Panc1 (cell line): ENCODE measurements at regions not wholly inside any gene's neighbourhood (a gene's known extent, or its start where the extent isn't known, plus 50 kb on each side); places are given as distances from the start of the nearest gene placed in this dataset.

Source experiments
- POLR2AphosphoS5 ChIP-seq: IDR thresholded peaks from 2 replicates; pipeline ENCODE4 v1.6.1; 2012; ENCODE audit warnings: mild to moderate bottlenecking, low read depth, low read length, moderate library complexity
- SIN3A ChIP-seq: IDR thresholded peaks from 2 replicates; pipeline ENCODE4 v1.6.1; 2012; ENCODE audit warnings: low read depth, mild to moderate bottlenecking, low read length, moderate library complexity, borderline replicate concordance; ENCODE audit not compliant: insufficient read depth
- TCF7L2 ChIP-seq: IDR thresholded peaks from 2 replicates; pipeline ENCODE4 v1.6.1; 2011; ENCODE audit warnings: mild to moderate bottlenecking, low read depth, low read length, inconsistent platforms
- TF ChIP-seq, protein P1 (sequence below): fragments of 450-650 bp; IDR thresholded peaks from 2 replicates; pipeline ENCODE4 v1.5.1; 2017; ENCODE audit warnings: mild to moderate bottlenecking

DNA sequence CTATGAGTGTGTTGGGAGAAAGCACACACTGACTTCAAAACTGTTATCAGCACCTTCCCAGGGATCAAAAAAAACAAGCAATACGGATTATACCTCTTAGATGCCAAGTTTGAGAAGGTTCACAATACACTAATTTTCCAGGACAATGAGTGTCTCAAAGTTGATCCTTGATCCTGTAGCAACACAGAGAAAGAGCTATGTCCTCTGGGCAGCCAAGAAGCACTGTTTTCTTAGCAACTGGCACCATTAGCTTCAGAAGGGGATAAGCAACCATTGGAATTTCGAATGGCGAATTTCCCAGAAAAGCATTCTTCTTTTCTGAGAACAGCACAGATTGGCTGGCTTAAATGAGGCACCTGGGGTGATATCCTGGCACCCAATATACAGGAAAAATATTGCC lies 270.3 kb upstream of the RORA start:
- TF ChIP-seq, protein P1, sequence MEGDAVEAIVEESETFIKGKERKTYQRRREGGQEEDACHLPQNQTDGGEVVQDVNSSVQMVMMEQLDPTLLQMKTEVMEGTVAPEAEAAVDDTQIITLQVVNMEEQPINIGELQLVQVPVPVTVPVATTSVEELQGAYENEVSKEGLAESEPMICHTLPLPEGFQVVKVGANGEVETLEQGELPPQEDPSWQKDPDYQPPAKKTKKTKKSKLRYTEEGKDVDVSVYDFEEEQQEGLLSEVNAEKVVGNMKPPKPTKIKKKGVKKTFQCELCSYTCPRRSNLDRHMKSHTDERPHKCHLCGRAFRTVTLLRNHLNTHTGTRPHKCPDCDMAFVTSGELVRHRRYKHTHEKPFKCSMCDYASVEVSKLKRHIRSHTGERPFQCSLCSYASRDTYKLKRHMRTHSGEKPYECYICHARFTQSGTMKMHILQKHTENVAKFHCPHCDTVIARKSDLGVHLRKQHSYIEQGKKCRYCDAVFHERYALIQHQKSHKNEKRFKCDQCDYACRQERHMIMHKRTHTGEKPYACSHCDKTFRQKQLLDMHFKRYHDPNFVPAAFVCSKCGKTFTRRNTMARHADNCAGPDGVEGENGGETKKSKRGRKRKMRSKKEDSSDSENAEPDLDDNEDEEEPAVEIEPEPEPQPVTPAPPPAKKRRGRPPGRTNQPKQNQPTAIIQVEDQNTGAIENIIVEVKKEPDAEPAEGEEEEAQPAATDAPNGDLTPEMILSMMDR: no peak
- TF ChIP-seq POLR2AphosphoS5 (no peak), SIN3A (no peak), TCF7L2 (no peak)
